UCSD-AML1 (cell line): ENCODE measurements at regions not wholly inside any gene's neighbourhood (a gene's known extent, or its start where the extent isn't known, plus 50 kb on each side); places are given as distances from the start of the nearest gene placed in this dataset.
"Not testable (repeated sequence)": the region's sequence is repeated elsewhere in the genome, so short reads cannot be mapped to it uniquely, and the experiment has no call there.

Source experiments
- DNase-seq: peaks from one replicate; lab custom pipeline; 2025; ENCODE audit not compliant: unreplicated experiment; lab: John Stamatoyannopoulos, UW

- DNase-seq = no peak
These were observed 102.1 kb upstream of the FAT3 start for GRCh38 chr11:92122561-92122960.

- no peak for DNase-seq
These were observed 113.3 kb upstream of the FAT3 start for GRCh38 chr11:92111287-92111686.

GRCh38 chr11:92109466-92109865, 115.2 kb upstream of the FAT3 start:
- DNase-seq = no peak

- DNase-seq = no peak
These were observed 117.3 kb upstream of the FAT3 start for GRCh38 chr11:92107331-92107730.

- DNase-seq = no peak
These were observed 120.3 kb upstream of the FAT3 start for GRCh38 chr11:92104349-92104748.

GRCh38 chr11:92101920-92102319, 122.7 kb upstream of the FAT3 start:
- no peak for DNase-seq

- DNase-seq = no peak
These were observed 125.4 kb upstream of the FAT3 start for GRCh38 chr11:92099183-92099582.

GRCh38 chr11:92098172-92098571, 126.4 kb upstream of the FAT3 start:
- DNase-seq = no peak

GRCh38 chr11:92087725-92088537, 136.7 kb upstream of the FAT3 start:
- no peak for DNase-seq

- DNase-seq = no peak
These were observed 141.5 kb upstream of the FAT3 start for GRCh38 chr11:92083123-92083522.

GRCh38 chr11:92082652-92083051, 142.0 kb upstream of the FAT3 start:
- DNase-seq = no peak

- not testable (repeated sequence) for DNase-seq
These were observed 150.1 kb upstream of the FAT3 start for GRCh38 chr11:92074498-92074897.

- DNase-seq = no peak
These were observed 153.0 kb upstream of the FAT3 start for GRCh38 chr11:92071660-92072059.

- no peak for DNase-seq
These were observed 154.4 kb upstream of the FAT3 start for GRCh38 chr11:92070026-92070889.

GRCh38 chr11:92067016-92067415, 157.6 kb upstream of the FAT3 start:
- no peak for DNase-seq

GRCh38 chr11:92061456-92062062, 163.1 kb upstream of the FAT3 start:
- no peak for DNase-seq

GRCh38 chr11:92057849-92058442, 166.7 kb upstream of the FAT3 start:
- no peak for DNase-seq

GRCh38 chr11:92053216-92053615, 171.4 kb upstream of the FAT3 start:
- DNase-seq = no peak

GRCh38 chr11:92050305-92050704, 174.3 kb upstream of the FAT3 start:
- DNase-seq = no peak

- no peak for DNase-seq
These were observed 176.2 kb upstream of the FAT3 start for GRCh38 chr11:92048415-92048814.

- DNase-seq = no peak
These were observed 178.5 kb upstream of the FAT3 start for GRCh38 chr11:92046103-92046502.
